A549 (cell line): ENCODE measurements at regions not wholly inside any gene's neighbourhood (a gene's known extent, or its start where the extent isn't known, plus 50 kb on each side); places are given as distances from the start of the nearest gene placed in this dataset.

Experiments used
- CHD2 ChIP-seq: fragments of 150-350 bp; IDR thresholded peaks from 2 replicates; pipeline ENCODE4 v1.6.1; 2014; ENCODE audit warnings: low read length; ENCODE audit not compliant: partially characterized antibody
- CTCF ChIP-seq: fragments of >200 bp; sonication (Bioruptor Twin); formaldehyde crosslinking; IDR thresholded peaks from 3 replicates; pipeline ENCODE4 v1.5.1; 2016
- MYC ChIP-seq: IDR thresholded peaks from 2 replicates; pipeline ENCODE4 v1.6.1; 2012; ENCODE audit warnings: mild to moderate bottlenecking, inconsistent platforms, low read length, improper control_type of control experiment, borderline replicate concordance
- POLR2A ChIP-seq: IDR thresholded peaks from 2 replicates; pipeline ENCODE4 v1.6.1; 2012; ENCODE audit warnings: mild to moderate bottlenecking, low read length
- TF ChIP-seq, protein P1 (sequence below): IDR thresholded peaks from 2 replicates; pipeline ENCODE4 v1.6.1; 2012

DNA sequence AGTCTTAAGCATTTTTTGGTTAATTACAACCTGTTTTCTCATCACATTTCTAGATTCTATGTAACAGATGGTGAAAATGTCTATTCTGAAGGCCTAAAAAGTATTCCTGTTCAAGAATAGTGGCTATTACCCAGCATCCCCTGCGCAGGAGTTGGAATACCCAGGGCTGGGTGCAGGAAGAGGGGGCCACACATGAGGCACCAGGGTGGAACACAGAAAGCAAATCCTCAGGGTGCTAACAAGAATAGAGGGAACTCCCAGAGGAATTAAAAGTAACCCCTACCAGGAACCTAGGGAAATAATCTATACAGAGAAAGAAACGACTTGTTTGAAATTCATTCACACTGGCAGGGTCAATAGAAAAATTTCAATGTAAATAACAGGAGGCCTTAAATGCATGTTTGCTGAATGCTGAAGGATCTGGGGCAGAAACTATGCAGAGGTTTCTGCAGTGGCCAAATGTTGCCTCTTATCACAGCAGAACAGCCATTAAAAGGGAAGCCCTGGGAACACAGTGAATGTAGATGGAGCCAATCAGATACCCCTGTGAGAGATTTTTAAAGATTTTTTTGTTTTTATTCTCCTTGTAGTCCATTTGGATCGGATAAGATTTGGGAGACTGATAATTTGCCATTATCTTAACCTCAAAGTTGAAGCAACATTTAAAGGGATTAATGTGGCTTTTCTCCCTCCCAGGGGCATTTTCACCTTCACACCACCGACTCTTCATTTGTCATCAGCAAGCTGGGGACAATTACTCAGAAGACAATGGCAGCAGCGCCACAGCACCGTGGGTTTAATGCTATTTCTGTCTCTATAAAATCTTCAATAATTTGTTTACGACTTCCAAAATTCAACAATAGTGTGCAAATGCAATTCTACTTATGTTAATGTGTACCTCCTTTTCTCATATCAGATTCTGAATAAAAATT, 196.0 kb upstream of the PSMD7 start:
- TF ChIP-seq POLR2A, result no peak
- TF ChIP-seq CTCF, result no peak
- TF ChIP-seq, protein P1, sequence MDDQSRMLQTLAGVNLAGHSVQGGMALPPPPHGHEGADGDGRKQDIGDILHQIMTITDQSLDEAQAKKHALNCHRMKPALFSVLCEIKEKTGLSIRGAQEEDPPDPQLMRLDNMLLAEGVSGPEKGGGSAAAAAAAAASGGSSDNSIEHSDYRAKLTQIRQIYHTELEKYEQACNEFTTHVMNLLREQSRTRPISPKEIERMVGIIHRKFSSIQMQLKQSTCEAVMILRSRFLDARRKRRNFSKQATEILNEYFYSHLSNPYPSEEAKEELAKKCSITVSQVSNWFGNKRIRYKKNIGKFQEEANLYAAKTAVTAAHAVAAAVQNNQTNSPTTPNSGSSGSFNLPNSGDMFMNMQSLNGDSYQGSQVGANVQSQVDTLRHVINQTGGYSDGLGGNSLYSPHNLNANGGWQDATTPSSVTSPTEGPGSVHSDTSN, result no peak
- TF ChIP-seq CHD2, result no peak
- no peak for TF ChIP-seq MYC
